Activated CD4-positive, alpha-beta T cell treated with anti-CD3 and anti-CD28 coated beads for 48 hours (primary cell): ENCODE measurements at regions not wholly inside any gene's neighbourhood (a gene's known extent, or its start where the extent isn't known, plus 50 kb on each side); places are given as distances from the start of the nearest gene placed in this dataset.

Source experiments
- DNase-seq: peaks from one replicate; pipeline ENCODE4 v3.0.0-alpha.2; 2020

GRCh38 chr6:167759206-167759605, 67.5 kb upstream of the AFDN start:
- DNase-seq, result no peak

- no peak for DNase-seq
Observed at GRCh38 chr6:167759912-167760311, 66.8 kb upstream of the AFDN start.

GRCh38 chr6:167760979-167761793, 65.5 kb upstream of the AFDN start:
- no peak for DNase-seq

- no peak for DNase-seq
Observed at GRCh38 chr6:167761794-167762258, 64.9 kb upstream of the AFDN start.

GRCh38 chr6:167762259-167762962, 64.3 kb upstream of the AFDN start:
- no peak for DNase-seq

- no peak for DNase-seq
Observed at GRCh38 chr6:167763056-167763944, 63.4 kb upstream of the AFDN start.

- DNase-seq, result no peak
Observed at GRCh38 chr6:167764215-167764614, 62.5 kb upstream of the AFDN start.

GRCh38 chr6:167764713-167765479, 61.8 kb upstream of the AFDN start:
- no peak for DNase-seq

- DNase-seq, result no peak
Observed at GRCh38 chr6:167766986-167767714, 59.6 kb upstream of the AFDN start.

GRCh38 chr6:167767715-167768107, 59.0 kb upstream of the AFDN start:
- DNase-seq, result no peak

GRCh38 chr6:167768471-167769215, 58.1 kb upstream of the AFDN start:
- DNase-seq, result no peak

- DNase-seq, result no peak
Observed at GRCh38 chr6:167769408-167770190, 57.1 kb upstream of the AFDN start.

- no peak for DNase-seq
Observed at GRCh38 chr6:167770291-167770955, 56.3 kb upstream of the AFDN start.

GRCh38 chr6:167774881-167775280, 51.8 kb upstream of the AFDN start:
- no peak for DNase-seq

- DNase-seq, result no peak
Observed at GRCh38 chr6:167776906-167777627, 49.6 kb upstream of the AFDN start.
